OCI-LY7 (cell line): ENCODE measurements at regions not wholly inside any gene's neighbourhood (a gene's known extent, or its start where the extent isn't known, plus 50 kb on each side); places are given as distances from the start of the nearest gene placed in this dataset.

Experiments used
- CTCF ChIP-seq: fragments of 200-600 bp; sonication (generic); conservative IDR thresholded peaks from 2 replicates; pipeline ENCODE4 v1.5.1; 2014; ENCODE audit warnings: mild to moderate bottlenecking, antibody characterized with exemption, low read length, moderate library complexity, mixed read lengths
- EZH2phosphoT487 ChIP-seq: fragments of 200-600 bp; sonication (generic); IDR thresholded peaks from 2 replicates; pipeline ENCODE4 v1.6.1; 2018; ENCODE audit warnings: low read depth, borderline replicate concordance, mild to moderate bottlenecking, mixed run types, antibody characterized with exemption, low read length, moderate library complexity, mixed read lengths

GRCh38 chr10:4352414-4352961 is 473.5 kb upstream of the AKR1E2 start:
- TF ChIP-seq CTCF, result no peak
- TF ChIP-seq EZH2phosphoT487, result no peak
